ENCODE measurements at regions not wholly inside any gene's neighbourhood (a gene's known extent, or its start where the extent isn't known, plus 50 kb on each side); places are given as distances from the start of the nearest gene placed in this dataset.

DNA sequence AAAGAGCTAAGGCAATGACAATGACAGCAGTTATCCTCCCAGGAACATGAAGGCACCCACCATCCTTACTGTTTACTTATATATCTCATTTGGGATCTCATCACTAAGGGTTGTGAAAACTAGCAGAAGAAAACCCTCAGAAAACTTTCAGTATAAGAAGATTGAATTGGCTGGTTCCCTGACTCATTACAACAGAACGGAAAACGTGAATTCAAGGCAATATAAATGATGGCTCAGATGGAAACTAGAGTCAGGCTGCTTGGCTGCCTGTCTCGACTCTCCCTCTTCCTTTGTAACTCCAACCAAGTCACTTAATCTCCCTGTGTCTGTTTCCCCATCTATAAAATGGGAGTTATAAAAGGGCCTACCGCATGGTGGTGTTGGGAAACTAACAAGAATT lies 387.1 kb upstream of the JARID2 start:
- DNase-seq (ENCODE audit: low read depth): no peak

DNA sequence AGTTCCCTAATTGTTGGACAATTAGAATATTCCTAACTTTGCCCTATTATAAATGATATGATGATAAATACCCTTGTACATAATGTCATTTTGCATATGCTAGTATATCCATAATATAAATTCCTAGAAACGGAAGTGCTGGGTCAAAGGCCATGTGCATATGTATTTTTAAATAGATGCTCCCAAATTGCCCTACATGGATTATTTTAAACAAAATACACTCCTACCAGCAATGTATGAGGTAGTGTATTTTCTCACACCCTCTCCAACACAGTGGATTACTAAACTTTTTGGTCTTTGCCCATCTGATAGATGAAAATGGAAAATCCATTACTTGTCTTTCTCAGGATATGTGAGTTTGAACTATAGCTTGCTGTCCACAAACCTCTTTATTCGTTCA lies 385.1 kb upstream of the JARID2 start:
- DNase-seq (ENCODE audit: low read depth): no peak

DNA sequence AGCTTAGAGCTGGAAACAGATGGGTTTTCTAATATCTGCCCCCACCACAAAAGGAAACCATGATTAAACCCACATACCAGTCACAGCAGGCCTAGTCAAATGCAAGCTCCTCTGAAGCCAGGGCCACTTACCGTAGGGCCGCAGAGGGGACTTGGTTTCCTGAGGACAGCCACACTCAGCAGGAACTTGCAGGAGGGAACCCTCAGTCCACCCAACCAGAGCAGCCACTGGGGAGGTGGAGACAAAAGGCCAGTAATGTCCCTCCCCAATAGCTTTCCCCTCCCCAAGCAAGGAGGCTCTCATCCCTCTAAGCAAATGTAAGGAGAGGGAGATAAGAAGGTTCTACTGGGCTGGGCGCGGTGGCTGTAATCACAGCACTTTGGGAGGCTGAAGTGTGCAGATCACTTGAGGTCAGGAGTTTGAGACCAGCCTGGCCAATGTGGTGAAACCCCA lies 384.4 kb upstream of the JARID2 start:
- DNase-seq (ENCODE audit: low read depth): no peak

DNA sequence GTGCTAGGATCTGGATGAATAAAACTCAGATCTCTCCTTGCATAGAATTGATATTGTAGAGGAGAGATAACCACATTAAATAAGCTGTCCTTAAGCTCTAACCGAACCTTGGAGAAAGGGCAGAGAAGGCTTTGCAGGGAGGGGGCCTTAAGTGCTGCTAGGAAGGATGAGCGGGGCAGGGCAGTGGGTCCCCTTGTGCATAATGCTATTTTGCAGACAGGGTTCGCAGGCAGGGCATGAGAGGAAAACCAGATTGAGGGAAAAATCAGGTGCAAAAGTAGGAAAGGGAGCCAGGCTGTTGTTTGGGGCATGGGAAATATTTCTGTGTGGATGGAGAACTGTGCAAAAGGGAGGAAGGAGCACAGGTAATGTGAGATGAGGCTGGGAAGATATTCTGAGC lies 383.0 kb upstream of the JARID2 start:
- DNase-seq (ENCODE audit: low read depth): no peak

DNA sequence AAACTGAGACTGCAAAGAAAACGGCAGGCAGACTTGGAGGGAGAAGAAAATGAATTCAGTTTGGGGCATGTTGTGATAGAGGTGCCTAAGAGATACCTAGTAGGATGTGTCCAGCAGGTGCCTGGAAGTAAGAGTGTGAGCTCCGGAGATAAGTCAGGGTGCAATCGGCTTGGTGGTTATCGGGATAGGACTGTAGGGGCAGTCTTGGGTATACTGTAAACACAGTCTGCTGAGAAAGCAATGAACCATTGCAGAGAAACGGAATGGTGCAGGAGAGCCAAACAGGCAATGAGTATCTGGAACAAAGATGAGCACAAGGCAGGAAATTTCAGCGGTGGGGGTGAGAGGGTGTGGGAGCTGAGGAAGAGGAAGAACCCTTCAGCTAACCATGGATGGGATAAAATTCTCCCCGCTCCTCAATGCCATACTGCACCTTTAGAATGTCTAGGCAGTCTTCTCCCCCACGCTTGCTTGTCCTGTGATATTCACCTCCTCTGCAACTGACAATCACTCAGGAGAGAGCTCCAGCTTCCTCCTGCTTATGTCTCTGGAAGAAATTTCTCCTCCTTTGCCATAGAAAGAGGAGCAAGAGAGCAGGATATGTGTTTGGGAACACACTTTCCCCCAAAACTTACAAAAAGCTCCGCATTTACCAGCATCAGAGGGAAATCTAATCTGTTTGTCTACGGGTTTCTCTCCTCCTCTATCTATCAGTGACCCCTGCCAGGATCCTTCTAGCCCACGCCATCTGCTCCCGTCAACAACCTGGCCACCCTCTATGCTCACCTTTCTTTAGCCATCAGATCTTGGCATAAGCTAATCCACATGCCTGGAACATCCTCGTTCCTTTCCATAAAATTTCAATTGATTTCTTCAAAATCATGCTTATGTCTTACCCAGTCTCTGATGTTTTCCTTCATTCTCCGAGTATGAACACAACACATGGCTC lies 381.7 kb upstream of the JARID2 start:
- DNase-seq (ENCODE audit: low read depth): no peak

DNA sequence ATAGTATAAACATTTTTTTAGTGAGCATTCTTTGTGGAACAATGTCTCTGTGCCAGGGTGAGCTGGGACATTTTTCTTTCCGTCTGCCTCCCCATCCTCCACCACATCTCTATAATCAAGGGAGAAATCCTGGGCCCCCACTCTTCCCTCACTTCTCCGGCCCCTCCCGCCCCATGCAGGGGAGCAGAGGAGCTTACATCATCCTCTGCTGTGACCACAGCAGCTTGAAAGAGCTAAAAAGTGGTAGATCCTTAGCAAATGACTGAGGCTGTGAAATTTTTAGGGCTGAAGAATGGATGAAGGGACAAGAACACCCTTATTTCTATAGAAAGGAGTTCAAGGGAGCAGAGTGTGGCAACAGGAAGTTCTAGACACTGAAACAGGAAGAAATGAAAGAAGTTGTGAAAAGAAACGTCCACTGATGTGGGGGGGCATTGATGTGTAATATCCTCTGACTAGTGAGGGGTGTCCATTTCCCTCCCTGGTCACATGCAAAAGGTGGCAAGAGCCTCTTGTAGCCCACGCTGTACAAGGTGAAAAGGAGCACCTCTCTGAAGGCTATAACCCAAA lies 380.3 kb upstream of the JARID2 start:
- no peak for DNase-seq (ENCODE audit: low read depth)

DNA sequence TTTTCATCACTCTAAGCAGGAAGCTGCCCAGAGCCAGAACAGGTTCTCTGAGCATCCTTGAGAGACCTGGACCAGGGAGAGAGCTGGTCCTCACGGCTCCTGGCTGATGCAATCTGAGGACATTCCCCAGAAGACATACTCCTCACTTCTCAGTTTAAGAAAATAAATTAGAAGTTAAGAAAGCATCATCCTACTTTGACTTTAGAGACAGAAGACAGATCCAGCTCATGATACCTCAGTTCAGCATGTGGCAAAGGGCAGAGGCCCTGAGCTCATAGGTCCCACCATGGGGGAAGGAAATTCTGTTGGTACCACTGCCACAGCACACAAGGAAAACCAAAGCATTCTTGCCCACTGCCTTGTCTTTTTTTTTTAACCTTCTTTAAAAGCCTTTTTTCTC lies 378.1 kb upstream of the JARID2 start:
- no peak for DNase-seq (ENCODE audit: low read depth)

DNA sequence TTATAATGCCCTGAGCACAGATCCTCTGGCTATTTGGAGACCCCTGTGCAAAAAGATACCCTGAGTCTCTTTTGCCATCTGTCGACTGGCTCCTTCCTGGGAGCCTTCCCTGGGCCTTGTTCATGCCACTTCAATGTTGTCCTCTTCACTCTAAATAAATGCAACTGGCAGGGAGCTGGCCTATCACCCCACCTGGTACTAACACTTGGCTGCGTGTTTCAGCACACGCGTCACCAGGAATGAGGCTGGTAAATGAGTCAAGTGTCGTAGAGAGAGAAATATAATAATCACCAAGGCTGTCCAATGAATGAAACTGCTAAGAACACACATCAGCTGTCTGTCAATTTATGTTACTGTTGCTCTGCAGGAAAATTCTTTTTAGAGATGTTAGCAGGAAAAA lies 374.6 kb upstream of the JARID2 start:
- DNase-seq (ENCODE audit: low read depth): no peak

DNA sequence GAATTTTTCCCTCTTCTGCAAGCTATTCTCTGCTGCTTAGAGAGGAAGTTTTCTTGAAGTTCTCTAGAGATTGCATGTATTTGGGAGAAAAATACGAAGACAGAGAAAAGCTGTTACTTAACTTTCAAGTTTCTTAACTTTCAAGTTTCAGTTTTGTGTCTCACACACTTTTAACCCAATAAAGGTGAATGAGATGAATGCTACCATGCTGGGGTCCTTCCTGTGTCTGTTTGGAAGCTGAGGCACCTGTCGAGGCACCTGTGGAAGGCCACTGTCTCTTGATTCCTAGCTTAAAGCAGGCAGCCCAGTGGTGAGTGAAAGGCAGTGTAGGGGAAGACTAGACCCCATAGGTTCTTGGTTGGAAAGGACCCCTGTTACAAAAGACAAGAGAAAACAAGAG lies 372.8 kb upstream of the JARID2 start:
- DNase-seq (ENCODE audit: low read depth): no peak

DNA sequence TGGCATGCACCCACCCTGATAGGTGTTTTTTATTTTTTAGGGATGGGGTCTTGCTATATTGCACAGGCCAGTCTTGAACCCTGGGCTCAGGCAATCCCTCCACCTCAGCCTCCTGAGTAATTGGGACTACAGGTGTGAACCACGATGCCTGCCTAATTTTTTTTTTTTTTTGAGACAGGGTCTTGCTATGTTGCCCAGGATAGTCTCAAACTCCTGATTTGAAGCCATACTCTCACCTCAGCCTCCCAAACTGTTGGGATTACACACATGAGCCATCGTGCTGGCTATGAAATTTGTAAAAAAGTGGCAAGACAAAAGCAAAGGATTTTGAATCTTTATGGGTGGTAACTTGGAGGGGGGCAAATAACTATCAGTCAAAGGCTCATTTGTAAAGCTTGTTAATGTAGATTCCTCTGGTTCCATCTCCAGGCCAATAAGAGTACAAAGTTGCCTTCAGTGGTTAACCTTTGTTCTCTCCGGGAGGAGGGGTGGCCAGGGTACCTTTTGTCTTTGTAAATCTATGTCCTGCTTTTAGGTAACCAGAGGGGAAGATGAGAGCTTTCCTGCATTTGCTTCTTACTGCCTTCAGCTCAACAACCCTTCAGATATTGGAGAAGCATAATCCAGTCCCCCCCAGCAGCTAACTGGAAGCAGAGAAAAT lies 372.0 kb upstream of the JARID2 start:
- DNase-seq (ENCODE audit: low read depth): no peak

DNA sequence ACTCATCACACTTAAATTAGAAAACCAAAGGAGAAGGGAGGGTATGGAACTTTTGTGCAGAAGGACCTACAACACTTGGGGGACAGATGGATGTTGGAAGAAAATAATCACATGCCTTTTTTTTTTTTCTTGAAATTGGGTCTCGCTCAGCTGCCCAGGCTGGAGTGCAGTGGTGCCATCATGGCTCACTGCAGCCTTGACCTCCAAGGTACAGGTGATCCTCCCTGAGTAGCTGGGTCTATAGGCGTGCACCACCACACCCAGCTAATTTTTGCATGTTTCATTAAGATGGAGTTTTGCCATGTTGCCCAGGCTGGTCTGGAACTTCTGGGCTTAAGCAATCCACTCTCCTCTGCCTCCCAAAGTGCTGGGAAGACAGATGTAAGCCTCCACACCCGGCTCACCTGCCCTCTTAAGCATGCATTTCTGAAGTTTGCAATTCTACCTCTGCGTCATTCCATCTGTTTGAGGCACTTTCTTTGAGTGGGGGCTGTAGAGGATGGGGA lies 370.8 kb upstream of the JARID2 start:
- no peak for DNase-seq (ENCODE audit: low read depth)

DNA sequence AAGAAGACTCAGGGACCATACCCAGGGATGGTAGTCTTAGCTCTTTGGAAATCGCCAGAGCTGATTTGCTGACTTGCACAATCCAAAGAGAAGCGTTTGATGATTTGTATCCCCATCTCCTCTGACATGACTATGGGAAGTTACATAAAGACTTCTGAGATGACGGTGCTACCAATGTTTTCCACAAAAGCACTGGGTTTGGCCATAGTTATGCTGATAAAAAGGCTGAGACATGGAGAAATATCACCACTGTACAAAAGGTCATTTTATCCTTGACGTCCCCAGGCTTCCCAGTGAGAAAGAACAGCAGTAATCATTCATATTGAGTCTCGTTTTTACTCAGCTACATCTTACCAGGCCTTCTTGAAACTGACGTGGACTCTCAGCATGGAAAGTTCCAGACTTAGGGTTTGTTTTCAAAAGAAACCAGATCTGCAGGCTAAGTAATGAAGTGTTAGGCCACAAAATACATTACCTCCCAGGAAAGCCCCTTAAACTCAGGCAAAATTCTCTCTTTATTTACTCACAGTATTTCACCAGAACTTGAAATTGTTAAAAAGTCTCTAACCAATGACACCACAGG lies 370.3 kb upstream of the JARID2 start:
- DNase-seq (ENCODE audit: low read depth): no peak

DNA sequence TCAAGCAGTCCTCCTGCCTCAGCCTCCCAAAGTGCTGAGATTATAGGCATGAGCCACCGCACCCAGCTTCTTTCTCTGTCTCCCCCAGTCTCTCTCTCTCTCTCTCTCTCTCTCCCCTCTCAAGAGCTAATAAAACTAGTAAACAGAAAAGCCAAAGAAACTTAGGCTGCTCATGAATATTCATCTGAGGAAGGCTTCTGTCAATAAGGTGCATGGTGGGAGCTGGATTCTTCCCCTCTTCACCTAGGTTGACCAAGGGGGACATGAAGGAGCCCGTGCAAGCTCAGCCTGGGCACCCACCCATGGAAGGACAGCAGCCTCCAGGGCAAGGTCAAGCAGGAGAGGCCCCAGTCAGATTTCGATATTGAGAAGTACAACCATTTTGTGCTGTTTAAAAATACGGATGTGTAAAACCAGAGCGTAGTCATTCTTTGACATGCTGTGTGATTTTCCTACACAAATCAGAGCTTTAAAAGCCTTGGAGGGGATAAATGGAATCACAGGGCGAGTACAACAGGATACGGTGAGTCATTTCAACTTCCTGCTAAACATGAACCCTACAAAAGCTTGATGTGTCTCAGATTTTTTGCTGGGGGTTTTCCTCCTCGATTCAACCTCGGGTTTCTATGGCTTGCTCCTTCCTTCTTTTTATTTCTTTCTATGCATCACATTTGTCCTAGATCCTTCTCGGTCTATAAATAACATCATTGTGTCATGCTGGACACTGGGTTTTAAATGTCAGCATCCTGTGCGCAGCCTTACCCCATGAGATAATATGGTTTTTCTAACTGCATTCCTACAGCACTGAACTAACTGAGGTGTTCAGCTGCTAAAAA lies 368.9 kb upstream of the JARID2 start:
- DNase-seq (ENCODE audit: low read depth): no peak

DNA sequence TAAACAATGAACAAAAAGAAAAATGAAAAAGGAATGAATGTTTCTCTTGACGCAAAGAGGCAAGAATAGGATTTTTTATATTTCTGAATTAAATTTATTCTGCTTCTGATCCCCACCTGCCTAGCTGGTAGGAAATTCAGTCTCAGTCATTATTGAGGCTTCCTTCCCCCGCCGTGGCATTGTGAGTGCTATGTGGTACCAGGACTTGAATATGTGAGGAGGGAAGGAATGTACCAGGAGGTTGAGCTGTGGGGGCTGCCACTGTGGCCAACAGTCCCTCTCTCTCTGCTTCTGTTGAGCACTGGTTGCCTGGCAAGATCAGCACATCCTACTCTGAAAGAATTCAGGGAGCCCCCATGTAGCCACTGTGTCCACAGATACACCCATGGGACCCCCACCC lies 368.1 kb upstream of the JARID2 start:
- DNase-seq (ENCODE audit: low read depth): no peak

DNA sequence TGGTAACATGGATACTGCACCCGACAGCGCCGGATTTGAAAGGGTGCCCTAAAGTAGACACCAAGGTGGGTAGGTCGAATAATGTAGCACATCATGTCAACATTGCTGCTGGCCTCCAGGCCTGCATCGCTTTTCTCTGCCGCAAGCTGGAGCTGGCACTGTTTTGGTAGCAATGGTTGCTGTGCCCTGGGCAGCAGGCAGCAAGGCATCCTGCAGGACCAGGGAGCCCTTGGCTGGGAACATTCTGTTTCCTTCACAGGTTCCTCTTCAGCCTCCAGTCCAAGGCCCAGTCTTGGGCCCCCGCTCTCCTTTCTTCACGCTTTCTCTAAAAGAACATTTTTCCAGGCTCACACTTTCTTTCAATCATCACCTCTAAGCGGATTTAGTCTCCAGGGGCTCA lies 365.8 kb upstream of the JARID2 start:
- no peak for DNase-seq (ENCODE audit: low read depth)

DNA sequence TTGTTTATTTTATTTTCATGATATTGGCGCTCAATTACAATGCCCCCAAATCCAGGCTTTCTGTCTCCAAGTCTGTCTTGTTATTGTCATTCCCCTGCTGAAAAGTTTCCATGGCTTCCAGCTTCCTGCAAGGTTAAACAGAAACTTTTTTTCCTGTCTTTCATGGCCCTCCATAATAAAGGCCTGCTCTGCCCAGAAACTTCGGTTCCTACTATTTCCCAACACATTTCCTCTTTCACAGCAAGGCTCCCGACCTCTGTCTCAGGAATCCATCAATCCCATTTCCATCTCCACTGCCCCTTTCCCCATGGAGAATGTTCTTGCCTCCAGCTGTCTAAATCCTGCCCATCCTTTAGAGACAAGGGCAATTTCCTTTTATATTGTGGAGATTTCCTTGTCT lies 365.2 kb upstream of the JARID2 start:
- no peak for DNase-seq (ENCODE audit: low read depth)

DNA sequence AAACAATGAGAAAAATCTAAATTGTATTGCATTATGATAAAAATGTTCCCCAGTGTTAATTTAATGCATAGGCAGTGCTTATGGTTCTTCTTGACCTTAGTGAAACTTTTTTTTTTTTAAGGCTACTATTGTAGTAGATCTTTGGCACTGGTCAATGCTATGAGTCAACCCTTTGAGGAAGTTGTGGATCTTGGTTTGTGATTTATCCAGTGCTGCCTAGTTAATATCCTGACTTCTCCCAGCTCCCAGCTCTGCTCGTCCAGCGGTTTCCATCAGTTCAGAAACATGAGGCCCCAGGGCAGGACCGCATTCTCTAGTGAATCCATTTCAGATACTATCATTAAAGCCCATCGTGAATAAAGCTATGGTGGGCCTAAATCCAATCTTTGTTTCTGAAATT lies 364.5 kb upstream of the JARID2 start:
- no peak for DNase-seq (ENCODE audit: low read depth)

DNA sequence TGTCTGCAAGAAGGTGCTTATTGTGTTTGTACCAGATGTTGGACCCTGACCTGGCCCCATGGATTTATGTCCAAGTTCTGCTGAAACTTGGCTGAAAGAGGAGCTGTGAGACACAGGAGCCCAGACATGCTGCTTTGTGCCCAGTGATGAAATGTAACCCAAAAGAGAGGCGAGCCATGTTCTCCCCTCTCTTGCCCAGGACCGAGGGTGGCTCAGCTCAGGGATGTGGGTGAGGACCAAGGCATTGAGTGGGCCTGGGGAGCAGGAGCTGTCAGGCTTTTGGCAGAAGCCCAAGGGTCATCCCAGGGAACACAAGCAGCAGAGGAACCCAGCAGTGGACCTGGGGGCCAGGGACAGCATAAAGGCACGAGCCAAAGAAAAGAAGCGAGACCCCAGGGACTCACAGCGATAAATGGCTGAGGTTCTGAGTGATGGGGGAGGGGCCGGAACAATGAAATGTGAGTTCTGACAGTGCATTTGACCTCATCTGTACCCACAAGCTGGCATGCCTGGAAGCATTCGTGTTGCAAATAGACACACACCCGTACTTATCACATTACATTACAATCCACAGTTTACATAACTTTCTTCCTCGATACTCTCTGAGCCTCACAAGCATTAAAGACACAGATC lies 363.4 kb upstream of the JARID2 start:
- DNase-seq (ENCODE audit: low read depth): no peak

DNA sequence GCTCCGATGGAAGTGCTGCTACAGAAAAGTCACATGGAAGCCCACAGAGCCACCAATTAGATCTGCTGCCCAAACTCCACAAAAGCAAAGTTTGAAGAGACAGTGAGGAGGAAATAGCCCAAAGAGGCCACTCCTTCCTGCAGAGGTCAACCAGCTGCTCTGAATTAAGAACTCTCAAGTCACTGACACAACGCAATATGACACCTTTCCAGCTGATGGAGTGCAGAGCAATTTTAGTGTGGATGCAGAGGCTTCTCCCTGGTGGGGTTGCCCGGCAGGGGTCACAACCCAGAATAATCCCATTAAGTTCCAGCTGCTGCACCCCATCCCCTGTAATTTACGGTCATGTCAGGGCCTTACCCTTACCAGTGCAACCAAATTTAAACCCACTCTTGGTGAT lies 361.9 kb upstream of the JARID2 start:
- DNase-seq (ENCODE audit: low read depth): no peak

DNA sequence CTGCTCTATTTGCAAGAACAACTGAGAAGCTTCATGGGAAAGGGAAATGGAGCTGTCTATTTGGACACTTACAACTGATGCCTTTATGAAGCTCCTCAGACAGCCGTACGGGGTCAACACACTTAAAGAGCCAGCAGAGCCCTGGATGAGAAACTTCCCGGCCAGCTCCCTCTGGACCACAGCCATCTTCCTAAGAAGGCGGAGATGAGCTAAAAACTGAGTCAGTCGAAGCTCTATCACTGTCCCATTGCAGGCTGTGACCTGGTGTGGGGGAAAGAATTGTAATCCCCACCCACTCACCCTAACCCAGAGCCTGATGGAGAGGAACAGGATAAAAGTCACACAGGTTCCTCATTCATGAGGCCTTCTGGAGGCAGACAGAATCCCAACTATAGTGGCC lies 360.4 kb upstream of the JARID2 start:
- no peak for DNase-seq (ENCODE audit: low read depth)

DNA sequence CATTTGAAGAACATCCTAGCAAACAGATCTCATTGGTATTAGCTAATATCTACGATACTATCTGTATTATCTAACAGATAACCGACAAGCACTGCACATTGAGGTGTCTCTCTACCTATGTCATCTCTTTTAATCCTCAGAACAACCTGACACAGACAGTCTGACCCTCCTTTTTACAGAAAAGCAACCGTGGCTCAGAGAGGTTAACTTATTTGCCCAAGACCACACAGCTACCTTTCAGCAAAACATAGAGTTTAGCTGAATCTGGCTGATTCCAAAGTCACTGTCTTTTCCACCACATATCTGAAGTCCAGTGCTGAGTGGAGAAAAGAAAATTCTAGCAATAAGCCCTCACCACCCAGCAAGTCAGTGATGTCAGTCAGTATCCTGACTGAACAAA lies 358.7 kb upstream of the JARID2 start:
- no peak for DNase-seq (ENCODE audit: low read depth)

All from stimulated activated CD4-positive, alpha-beta T cell treated with anti-CD3 and anti-CD28 coated beads, Interleukin-2, amount 100 ng/mL, for 4 hours (primary cell).